ENCODE measurements at regions not wholly inside any gene's neighbourhood (a gene's known extent, or its start where the extent isn't known, plus 50 kb on each side); places are given as distances from the start of the nearest gene placed in this dataset.

GRCh38 chr13:103156346-103156998 lies 90.3 kb upstream of the SLC10A2 start:
- no peak for DNase-seq (ENCODE audit: low read depth in 1 of 2, low spot score in 1 of 2)

GRCh38 chr13:103153466-103153865 lies 87.2 kb upstream of the SLC10A2 start:
- no peak for DNase-seq (ENCODE audit: low read depth in 1 of 2, low spot score in 1 of 2)

GRCh38 chr13:103147961-103148360 lies 81.7 kb upstream of the SLC10A2 start:
- no peak for DNase-seq (ENCODE audit: low read depth in 1 of 2, low spot score in 1 of 2)

GRCh38 chr13:103145442-103145841 lies 79.2 kb upstream of the SLC10A2 start:
- no peak for DNase-seq (ENCODE audit: low read depth in 1 of 2, low spot score in 1 of 2)

- DNase-seq (ENCODE audit: low read depth in 1 of 2, low spot score in 1 of 2): no peak
Measured at GRCh38 chr13:103143432-103143831, 77.2 kb upstream of the SLC10A2 start.

GRCh38 chr13:103142151-103142550 lies 75.9 kb upstream of the SLC10A2 start:
- no peak for DNase-seq (ENCODE audit: low read depth in 1 of 2, low spot score in 1 of 2)

- DNase-seq (ENCODE audit: low read depth in 1 of 2, low spot score in 1 of 2): no peak
Measured at GRCh38 chr13:103140001-103140671, 73.9 kb upstream of the SLC10A2 start.

GRCh38 chr13:103134271-103134670 lies 68.1 kb upstream of the SLC10A2 start:
- DNase-seq (ENCODE audit: low read depth in 1 of 2, low spot score in 1 of 2): no peak

GRCh38 chr13:103133556-103133955 lies 67.3 kb upstream of the SLC10A2 start:
- no peak for DNase-seq (ENCODE audit: low read depth in 1 of 2, low spot score in 1 of 2)

- DNase-seq (ENCODE audit: low read depth in 1 of 2, low spot score in 1 of 2): no peak
Measured at GRCh38 chr13:103130681-103131210, 64.5 kb upstream of the SLC10A2 start.

- DNase-seq (ENCODE audit: low read depth in 1 of 2, low spot score in 1 of 2): no peak
Measured at GRCh38 chr13:103130146-103130545, 63.9 kb upstream of the SLC10A2 start.
